ENCODE measurements at regions not wholly inside any gene's neighbourhood (a gene's known extent, or its start where the extent isn't known, plus 50 kb on each side); places are given as distances from the start of the nearest gene placed in this dataset.

- TF ChIP-seq, protein P1, sequence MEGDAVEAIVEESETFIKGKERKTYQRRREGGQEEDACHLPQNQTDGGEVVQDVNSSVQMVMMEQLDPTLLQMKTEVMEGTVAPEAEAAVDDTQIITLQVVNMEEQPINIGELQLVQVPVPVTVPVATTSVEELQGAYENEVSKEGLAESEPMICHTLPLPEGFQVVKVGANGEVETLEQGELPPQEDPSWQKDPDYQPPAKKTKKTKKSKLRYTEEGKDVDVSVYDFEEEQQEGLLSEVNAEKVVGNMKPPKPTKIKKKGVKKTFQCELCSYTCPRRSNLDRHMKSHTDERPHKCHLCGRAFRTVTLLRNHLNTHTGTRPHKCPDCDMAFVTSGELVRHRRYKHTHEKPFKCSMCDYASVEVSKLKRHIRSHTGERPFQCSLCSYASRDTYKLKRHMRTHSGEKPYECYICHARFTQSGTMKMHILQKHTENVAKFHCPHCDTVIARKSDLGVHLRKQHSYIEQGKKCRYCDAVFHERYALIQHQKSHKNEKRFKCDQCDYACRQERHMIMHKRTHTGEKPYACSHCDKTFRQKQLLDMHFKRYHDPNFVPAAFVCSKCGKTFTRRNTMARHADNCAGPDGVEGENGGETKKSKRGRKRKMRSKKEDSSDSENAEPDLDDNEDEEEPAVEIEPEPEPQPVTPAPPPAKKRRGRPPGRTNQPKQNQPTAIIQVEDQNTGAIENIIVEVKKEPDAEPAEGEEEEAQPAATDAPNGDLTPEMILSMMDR (IDR thresholded peaks at IDR 0.05; ENCODE audit: insufficient read depth in 1 of 2, low read depth in 1 of 2, low read length in 1 of 2, severe bottlenecking in 1 of 2, unreplicated experiment in 1 of 2): no peak
- Histone ChIP-seq H3K4me3 (ENCODE audit: low read depth, low read length) (no peak overlapping the region), H3K36me3 (ENCODE audit: control insufficient read depth, insufficient read depth, low read length) (no peaks in the 10 kb centered on the region), H3K9me3 (no peaks in the 10 kb centered on the region), H3K27me3 (replicated peaks; ENCODE audit: control insufficient read depth, insufficient read depth, low read length) (no peaks in the 10 kb centered on the region), H3K4me1 (peaks cover 12% of the 10 kb centered on the region)
- no peak for DNase-seq
- ChIA-PET POLR2A (no interaction called here), CTCF (no interaction called here)
- no peaks in the 10 kb centered on the region for H3K36me3 Mint-ChIP-seq (ENCODE audit: insufficient read depth, unreplicated experiment)
- intact Hi-C loops (cut with micrococcal nuclease; ENCODE audit: unreplicated experiment): no loop called here
- BruUV-seq (replicated peaks): no TSS peak
- no peak overlapping the region for H3K27ac Mint-ChIP-seq (ENCODE audit: unreplicated experiment)
- peaks cover 14% of the 10 kb centered on the region for H3K4me1 Mint-ChIP-seq (ENCODE audit: low read depth, unreplicated experiment)
- no peak overlapping the region for H3K4me3 Mint-ChIP-seq (ENCODE audit: unreplicated experiment)
- H3K9me3 Mint-ChIP-seq (ENCODE audit: unreplicated experiment): peaks cover 9% of the 10 kb centered on the region
- H3K27me3 Mint-ChIP-seq (ENCODE audit: insufficient read depth, unreplicated experiment): no peaks in the 10 kb centered on the region
Observed at GRCh38 chr3:30174357-30174756, 432.0 kb upstream of the TGFBR2 start.

- H3K9me3 Mint-ChIP-seq (ENCODE audit: unreplicated experiment): peaks cover 10% of the 10 kb centered on the region
- H3K27ac Mint-ChIP-seq (ENCODE audit: unreplicated experiment): no peak overlapping the region
- H3K4me3 Mint-ChIP-seq (ENCODE audit: unreplicated experiment): no peak overlapping the region
- no peaks in the 10 kb centered on the region for H3K4me1 ChIP-seq
- no peaks in the 10 kb centered on the region for H3K9me3 ChIP-seq
- H3K27me3 ChIP-seq (replicated peaks; ENCODE audit: control insufficient read depth, insufficient read depth, low read length): no peaks in the 10 kb centered on the region
- DNase-seq: no peak
- peaks cover 7% of the 10 kb centered on the region for H3K4me1 Mint-ChIP-seq (ENCODE audit: low read depth, unreplicated experiment)
- no peaks in the 10 kb centered on the region for H3K36me3 Mint-ChIP-seq (ENCODE audit: insufficient read depth, unreplicated experiment)
- ChIA-PET CTCF (no interaction called here), POLR2A (no interaction called here)
- no peaks in the 10 kb centered on the region for H3K36me3 ChIP-seq (ENCODE audit: control insufficient read depth, insufficient read depth, low read length)
- intact Hi-C loops (cut with micrococcal nuclease; ENCODE audit: unreplicated experiment): no loop called here
- no TSS peak for BruUV-seq (replicated peaks)
- H3K4me3 ChIP-seq (ENCODE audit: low read depth, low read length): no peak overlapping the region
- H3K27me3 Mint-ChIP-seq (ENCODE audit: insufficient read depth, unreplicated experiment): no peaks in the 10 kb centered on the region
- TF ChIP-seq, protein P1 (IDR thresholded peaks at IDR 0.05; ENCODE audit: insufficient read depth in 1 of 2, low read depth in 1 of 2, low read length in 1 of 2, severe bottlenecking in 1 of 2, unreplicated experiment in 1 of 2): no peak
Observed at GRCh38 chr3:30180310-30181177, 425.9 kb upstream of the TGFBR2 start.

DNA sequence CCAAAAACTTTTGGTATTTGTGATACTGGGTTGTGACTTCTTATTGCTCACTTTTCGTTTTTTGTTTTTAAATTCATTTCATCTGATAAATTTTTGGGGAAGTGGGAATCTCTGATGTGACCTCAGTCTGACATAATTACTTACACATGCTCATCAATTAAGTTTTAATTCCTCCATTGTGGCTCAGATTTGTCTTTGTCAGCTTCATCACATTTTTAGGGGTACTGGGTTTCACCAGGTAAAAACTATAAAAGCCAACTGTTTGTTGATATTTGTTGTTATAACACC lies 425.3 kb upstream of the TGFBR2 start:
- H3K4me1 ChIP-seq: no peaks in the 10 kb centered on the region
- H3K36me3 Mint-ChIP-seq (ENCODE audit: insufficient read depth, unreplicated experiment): no peaks in the 10 kb centered on the region
- H3K9me3 ChIP-seq: no peaks in the 10 kb centered on the region
- no peak overlapping the region for H3K4me3 ChIP-seq (ENCODE audit: low read depth, low read length)
- no peak for DNase-seq
- H3K27ac Mint-ChIP-seq (ENCODE audit: unreplicated experiment): no peak overlapping the region
- no peaks in the 10 kb centered on the region for H3K27me3 Mint-ChIP-seq (ENCODE audit: insufficient read depth, unreplicated experiment)
- BruUV-seq (replicated peaks): no TSS peak
- no peak overlapping the region for H3K4me3 Mint-ChIP-seq (ENCODE audit: unreplicated experiment)
- POLR2A ChIA-PET: no interaction called here
- CTCF ChIA-PET: no interaction called here
- TF ChIP-seq, protein P1 (IDR thresholded peaks at IDR 0.05; ENCODE audit: insufficient read depth in 1 of 2, low read depth in 1 of 2, low read length in 1 of 2, severe bottlenecking in 1 of 2, unreplicated experiment in 1 of 2): no peak
- H3K36me3 ChIP-seq (ENCODE audit: control insufficient read depth, insufficient read depth, low read length): no peaks in the 10 kb centered on the region
- H3K27me3 ChIP-seq (replicated peaks; ENCODE audit: control insufficient read depth, insufficient read depth, low read length): no peaks in the 10 kb centered on the region
- H3K9me3 Mint-ChIP-seq (ENCODE audit: unreplicated experiment): peaks cover 10% of the 10 kb centered on the region
- intact Hi-C loops (cut with micrococcal nuclease; ENCODE audit: unreplicated experiment): no loop called here
- peaks cover 7% of the 10 kb centered on the region for H3K4me1 Mint-ChIP-seq (ENCODE audit: low read depth, unreplicated experiment)

All from Caco-2 (cell line).